Heart right ventricle (tissue), 16 donors: ENCODE measurements at regions not wholly inside any gene's neighbourhood (a gene's known extent, or its start where the extent isn't known, plus 50 kb on each side); places are given as distances from the start of the nearest gene placed in this dataset.

Experiments
- ATAC-seq, 8 donors: fragments of 200-7000 bp; cut with Tn5 transposase; one replicate each; pipeline ENCODE4 v1.9.1; 2020; ENCODE audit warnings: mild to moderate bottlenecking in 8 of 8, moderate library complexity in 8 of 8, moderate number of reproducible peaks in 1 of 8
- DNase-seq, 2 donors: peaks; one replicate each; pipeline ENCODE4 v3.0.0-alpha.2; 2020
- H3K27ac ChIP-seq, 10 donors: fragments of 200-600 bp; sonication (generic) in 2 of 10; one replicate each; pipeline versions ENCODE4 v1.5.0 to v1.8.0; 2020 to 2022; ENCODE audit warnings: mild to moderate bottlenecking in 3 of 10
- H3K27me3 ChIP-seq, 7 donors: fragments of 200-600 bp; one replicate each; pipeline ENCODE4 v1.8.0; 2021 to 2022; ENCODE audit warnings: mild to moderate bottlenecking in 2 of 7
- H3K36me3 ChIP-seq, 9 donors: fragments of 200-600 bp; sonication (generic) in 1 of 9; one replicate each; pipeline versions ENCODE4 v1.5.0 to v1.8.0; 2020 to 2022; ENCODE audit warnings: mild to moderate bottlenecking in 2 of 9
- H3K4me1 ChIP-seq, 9 donors: fragments of 200-600 bp; sonication (generic) in 1 of 9; one replicate each; pipeline versions ENCODE4 v1.5.0 to v1.8.0; 2020 to 2022; ENCODE audit warnings: mild to moderate bottlenecking in 4 of 9
- H3K4me3 ChIP-seq, 10 donors: fragments of 200-600 bp; sonication (generic) in 2 of 10; one replicate each; pipeline versions ENCODE4 v1.5.0 to v1.8.0; 2020 to 2022; ENCODE audit warnings: mild to moderate bottlenecking in 7 of 10, moderate library complexity in 2 of 10
- H3K9me3 ChIP-seq, 11 donors: fragments of 200-600 bp in 10 of 11; sonication (generic) in 2 of 11; one replicate each; pipeline versions ENCODE4 v1.5.0 to v1.8.0; 2013 to 2022; ENCODE audit warnings: mild to moderate bottlenecking in 2 of 11, control low read depth in 1 of 11, moderate library complexity in 1 of 11
- WGBS, 2 donors: extraction: QIAGEN DNeasy Blood & Tissue Kit; methylation state at CpG; one replicate each; pipeline ENCODE4 v1.1.7; 2013; ENCODE audit warnings: inconsistent platforms in 1 of 2; 5-methylcytosine and 5-hydroxymethylcytosine counted together
- intact Hi-C, 10 donors: fragments of 100-400 bp; cut with DNase I; formaldehyde crosslinking; loops; one replicate each; pipeline versions ENCODE4 v1.11.1 to v1.14.2; 2022
- TF ChIP-seq, protein P1 (sequence below), 9 donors: fragments of 200-600 bp; sonication (generic) in 2 of 9; IDR thresholded peaks; one replicate each; pipeline versions ENCODE4 v1.5.0 to v1.8.0; 2021 to 2022; ENCODE audit warnings: antibody characterized with exemption in 9 of 9, mild to moderate bottlenecking in 5 of 9, moderate library complexity in 1 of 9
- donor health status: Arrhythmogenic right ventricular cardiomyopathy.
- donor health status: ischemic (EF 13 %, LVEDD 7.1; RV severe dilation, severe dysfunction).
- donor health status: healthy with polysubstance abuse.
- donor health status: DM: no; HTN: yes; CAD: no.
- donor health status: DM: no; HTN: no; CAD: no.
- donor health status: ischemic (EF 25% LVEDD 6.9; RV normal size, moderate dysfunction).
- donor health status: ischemic (EF 25% LVEDD 5.7; RV mildly dilated, moderate dysfunction).
- donor health status: healthy.
- donor health status: DM: yes; HTN: yes; CAD: no.
- donor health status: Ischemic cardiomyopathy.
- donor health status: ischemic (EF 35%, LVEDD 5.7; RV mildly dilated, moderate dysfunction).
- donor health status: nonischemic (EF 11% LVEDD 7.7; RV severe dilation, severe dysfunction).
- donor health status: DM: yes; HTN: yes; CAD: no.
- donor health status: PGD.
- donor health status: ischemic (EF 29% LVEDD 5.4; RV normal size, mild dysfunction).
- donor health status: nonischemic (EF 23%, LVEDD 6.1; RV moderate dilation, normal function).

DNA sequence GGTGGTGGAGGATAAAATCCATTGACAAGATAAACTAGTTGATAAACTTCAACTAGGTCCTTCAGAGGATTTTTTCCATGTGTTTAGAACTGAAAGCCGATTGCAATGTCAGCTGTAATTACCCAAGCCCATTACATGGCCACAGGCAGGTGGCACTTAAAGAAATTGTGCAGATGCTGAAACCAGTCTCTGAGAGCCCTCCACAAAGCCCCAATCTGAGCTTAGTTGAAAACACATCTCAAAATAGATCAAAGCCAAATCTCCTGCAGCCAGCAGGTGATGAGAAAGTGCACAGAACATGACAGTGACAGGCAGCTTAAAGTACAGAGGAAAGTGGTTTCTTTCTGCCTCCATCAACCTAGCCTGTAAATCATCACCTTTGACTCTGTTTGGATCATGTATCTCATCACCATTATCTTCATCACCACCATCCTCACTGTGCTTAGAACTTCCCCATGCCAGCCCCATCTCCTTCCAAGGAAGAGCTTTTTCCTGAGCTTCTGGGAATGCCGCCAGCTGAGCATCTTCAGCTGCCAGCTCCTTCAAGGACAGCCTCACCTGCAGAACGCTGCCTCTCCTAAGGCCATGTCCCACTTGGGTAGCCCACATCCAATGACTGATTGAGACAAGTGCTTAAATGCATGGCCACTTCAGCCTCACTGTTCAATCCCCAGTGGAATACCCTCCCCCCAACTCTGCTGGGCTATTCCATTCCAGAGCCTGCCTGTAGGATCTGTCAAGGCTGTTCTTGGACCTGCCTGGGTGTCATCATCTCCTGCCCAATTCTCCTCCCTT is 219.5 kb upstream of the TMEM132C start:
- 23 to 32% methylated on average over 3 of the region's 3 CpGs for WGBS, 2 donors
- ATAC-seq (no peak), DNase-seq (no peak)
- Histone ChIP-seq H3K36me3 (no peaks in the 10 kb centered on the region), H3K4me3 (no peak overlapping the region), H3K4me1 (no peaks in the 10 kb centered on the region), H3K27ac (no peak overlapping the region), H3K9me3 (no peaks in the 10 kb centered on the region), H3K27me3 (peaks cover 0 to 12% (median 6%) of the 10 kb centered on the region in 7 donors)
- TF ChIP-seq, protein P1, sequence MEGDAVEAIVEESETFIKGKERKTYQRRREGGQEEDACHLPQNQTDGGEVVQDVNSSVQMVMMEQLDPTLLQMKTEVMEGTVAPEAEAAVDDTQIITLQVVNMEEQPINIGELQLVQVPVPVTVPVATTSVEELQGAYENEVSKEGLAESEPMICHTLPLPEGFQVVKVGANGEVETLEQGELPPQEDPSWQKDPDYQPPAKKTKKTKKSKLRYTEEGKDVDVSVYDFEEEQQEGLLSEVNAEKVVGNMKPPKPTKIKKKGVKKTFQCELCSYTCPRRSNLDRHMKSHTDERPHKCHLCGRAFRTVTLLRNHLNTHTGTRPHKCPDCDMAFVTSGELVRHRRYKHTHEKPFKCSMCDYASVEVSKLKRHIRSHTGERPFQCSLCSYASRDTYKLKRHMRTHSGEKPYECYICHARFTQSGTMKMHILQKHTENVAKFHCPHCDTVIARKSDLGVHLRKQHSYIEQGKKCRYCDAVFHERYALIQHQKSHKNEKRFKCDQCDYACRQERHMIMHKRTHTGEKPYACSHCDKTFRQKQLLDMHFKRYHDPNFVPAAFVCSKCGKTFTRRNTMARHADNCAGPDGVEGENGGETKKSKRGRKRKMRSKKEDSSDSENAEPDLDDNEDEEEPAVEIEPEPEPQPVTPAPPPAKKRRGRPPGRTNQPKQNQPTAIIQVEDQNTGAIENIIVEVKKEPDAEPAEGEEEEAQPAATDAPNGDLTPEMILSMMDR (IDR thresholded peaks at IDR 0.05) = no peak
- intact Hi-C loops = no loop called here

DNA sequence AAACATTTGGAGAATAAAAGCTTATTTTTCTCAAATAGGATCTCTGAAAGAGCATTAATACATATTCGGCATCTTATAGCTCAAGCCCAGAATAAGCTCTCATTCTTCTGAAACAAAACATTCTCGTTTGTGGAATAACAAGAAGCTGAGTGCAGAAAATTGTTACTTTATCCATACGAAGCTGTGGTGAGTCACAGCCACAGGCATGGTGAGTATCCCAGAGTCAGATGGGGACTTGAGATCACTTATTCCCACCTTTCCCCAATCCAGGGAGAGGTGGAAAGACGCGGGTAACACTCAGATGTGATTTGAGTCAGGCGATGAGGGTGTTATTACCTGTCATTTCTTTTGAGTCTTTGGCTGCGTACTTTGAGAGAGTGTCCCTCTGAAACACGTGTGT is 214.6 kb upstream of the TMEM132C start:
- Histone ChIP-seq H3K4me3 (no peak overlapping the region), H3K27me3 (peaks cover 0 to 23% (median 6%) of the 10 kb centered on the region in 7 donors), H3K9me3 (no peaks in the 10 kb centered on the region), H3K4me1 (no peaks in the 10 kb centered on the region), H3K36me3 (no peaks in the 10 kb centered on the region), H3K27ac (no peak overlapping the region)
- intact Hi-C loops = no loop called here
- TF ChIP-seq, protein P1 (IDR thresholded peaks at IDR 0.05) = no peak
- no peak for DNase-seq
- no peak for ATAC-seq
- 69 to 79% methylated on average over 8 of the region's 8 CpGs for WGBS, 2 donors

DNA sequence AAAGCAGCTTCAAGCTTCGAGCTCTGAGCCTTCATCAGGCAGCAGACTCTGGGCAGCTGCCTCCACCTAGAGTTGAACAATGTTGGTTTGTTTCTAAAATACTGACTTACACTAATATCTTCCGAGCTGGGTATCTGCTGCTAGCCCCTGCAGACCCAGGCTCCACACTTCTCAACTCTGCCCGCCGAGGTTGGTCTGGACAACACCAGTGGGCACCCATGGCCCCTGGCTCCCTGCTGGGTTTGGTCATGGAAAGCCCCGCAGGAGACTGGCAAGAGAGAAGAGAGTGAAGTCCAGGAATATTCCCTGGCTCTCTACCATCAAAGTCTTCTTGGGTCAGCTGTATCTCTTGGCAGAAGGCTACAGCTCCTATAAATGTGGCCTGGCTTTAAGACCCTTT is 214.2 kb upstream of the TMEM132C start:
- intact Hi-C loops = no loop called here

DNA sequence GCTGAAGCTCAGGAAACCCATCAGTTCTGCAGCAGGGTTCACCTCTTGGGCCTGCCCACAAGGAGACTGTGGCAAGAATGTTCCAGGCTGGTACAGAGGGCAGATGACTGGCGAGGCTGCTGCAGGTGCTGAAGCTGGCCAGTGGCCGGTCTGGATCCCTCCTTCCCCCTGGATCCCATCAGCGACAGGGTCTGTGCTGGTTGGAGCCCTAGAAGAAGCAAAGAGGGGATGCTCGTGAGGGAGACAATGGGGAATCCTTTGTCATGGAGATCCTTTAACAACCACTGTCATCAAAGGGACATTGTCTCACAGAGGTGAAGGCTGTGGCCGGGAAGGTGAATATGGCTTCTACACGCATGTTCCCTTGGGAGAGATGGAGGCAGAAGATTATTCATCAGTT is 211.4 kb upstream of the TMEM132C start:
- no peak overlapping the region for H3K27ac ChIP-seq
- peaks cover 0 to 19% (median 0%) of the 10 kb centered on the region in 7 donors for H3K27me3 ChIP-seq
- H3K9me3 ChIP-seq = peaks cover 0 to 2% (median 0%) of the 10 kb centered on the region in 11 donors
- no peaks in the 10 kb centered on the region for H3K36me3 ChIP-seq
- H3K4me3 ChIP-seq = no peak overlapping the region
- intact Hi-C loops = no loop called here
- DNase-seq (no peak), ATAC-seq (no peak)
- H3K4me1 ChIP-seq = no peaks in the 10 kb centered on the region
- 71 to 74% methylated on average over 6 of the region's 6 CpGs for WGBS, 2 donors
- TF ChIP-seq, protein P1 (IDR thresholded peaks at IDR 0.05) = no peak

More for the DNA sequence above, 214.2 kb upstream of the TMEM132C start:
- no peaks in the 10 kb centered on the region for H3K36me3 ChIP-seq
- no peak for ATAC-seq
- TF ChIP-seq, protein P1 (IDR thresholded peaks at IDR 0.05) = no peak
- no peaks in the 10 kb centered on the region for H3K4me1 ChIP-seq
- no peak overlapping the region for H3K27ac ChIP-seq
- 82 to 84% methylated on average over 5 of the region's 5 CpGs for WGBS, 2 donors
- peaks cover 0 to 2% (median 0%) of the 10 kb centered on the region in 11 donors for H3K9me3 ChIP-seq
- no peak overlapping the region for H3K4me3 ChIP-seq
- peaks cover 0 to 23% (median 6%) of the 10 kb centered on the region in 7 donors for H3K27me3 ChIP-seq
- no peak for DNase-seq
